Renal cortex interstitium (tissue), 11 donors: ENCODE measurements at regions not wholly inside any gene's neighbourhood (a gene's known extent, or its start where the extent isn't known, plus 50 kb on each side); places are given as distances from the start of the nearest gene placed in this dataset.
"Not testable (repeated sequence)": the region's sequence is repeated elsewhere in the genome, so short reads cannot be mapped to it uniquely, and the experiment has no call there.

Experiments used
- DNase-seq, 11 donors: peaks; one replicate each; pipeline ENCODE4 v3.0.0-alpha.2; 2013; ENCODE audit warnings: low read depth in 9 of 11, low spot score in 4 of 11; ENCODE audit errors: extremely low read depth in 1 of 11

DNA sequence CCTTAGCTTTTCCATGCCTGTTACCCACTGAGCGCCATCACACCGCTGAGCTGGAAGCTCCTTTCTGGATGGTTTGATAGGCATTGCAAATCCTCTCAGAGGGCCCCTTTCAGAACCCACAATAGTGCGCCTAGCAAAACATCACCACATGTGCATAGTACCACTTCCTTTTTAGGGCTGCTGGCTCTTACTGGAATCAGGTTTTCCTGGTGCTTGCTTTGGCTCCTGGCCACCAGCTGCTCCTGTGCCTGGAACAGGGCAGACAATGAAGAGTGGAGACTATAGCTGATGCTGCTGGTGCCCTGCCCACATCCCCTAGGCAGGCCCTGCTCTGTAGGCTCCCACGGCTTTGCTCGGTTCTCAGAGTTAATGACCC, 163.6 kb upstream of the SEMA6A start:
- no peak for DNase-seq

DNA sequence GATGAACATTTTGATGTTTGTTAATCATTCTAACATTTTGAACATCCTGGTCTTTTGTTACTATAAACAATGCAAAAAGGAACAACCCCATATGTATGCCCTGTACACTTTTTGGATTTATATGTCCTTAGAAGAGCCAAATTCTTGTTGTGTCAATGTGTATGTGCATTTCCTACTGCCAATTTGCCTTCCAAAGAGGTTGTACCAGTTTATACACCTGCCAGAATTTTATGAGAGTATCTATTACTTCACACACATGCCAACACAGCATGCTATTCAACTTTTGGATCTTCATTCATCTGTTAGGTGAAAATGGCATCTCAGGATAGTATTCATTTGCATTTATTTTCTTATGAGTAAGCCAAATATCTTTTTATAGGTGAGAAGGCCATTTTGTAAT, 162.0 kb upstream of the SEMA6A start:
- no peak for DNase-seq

DNA sequence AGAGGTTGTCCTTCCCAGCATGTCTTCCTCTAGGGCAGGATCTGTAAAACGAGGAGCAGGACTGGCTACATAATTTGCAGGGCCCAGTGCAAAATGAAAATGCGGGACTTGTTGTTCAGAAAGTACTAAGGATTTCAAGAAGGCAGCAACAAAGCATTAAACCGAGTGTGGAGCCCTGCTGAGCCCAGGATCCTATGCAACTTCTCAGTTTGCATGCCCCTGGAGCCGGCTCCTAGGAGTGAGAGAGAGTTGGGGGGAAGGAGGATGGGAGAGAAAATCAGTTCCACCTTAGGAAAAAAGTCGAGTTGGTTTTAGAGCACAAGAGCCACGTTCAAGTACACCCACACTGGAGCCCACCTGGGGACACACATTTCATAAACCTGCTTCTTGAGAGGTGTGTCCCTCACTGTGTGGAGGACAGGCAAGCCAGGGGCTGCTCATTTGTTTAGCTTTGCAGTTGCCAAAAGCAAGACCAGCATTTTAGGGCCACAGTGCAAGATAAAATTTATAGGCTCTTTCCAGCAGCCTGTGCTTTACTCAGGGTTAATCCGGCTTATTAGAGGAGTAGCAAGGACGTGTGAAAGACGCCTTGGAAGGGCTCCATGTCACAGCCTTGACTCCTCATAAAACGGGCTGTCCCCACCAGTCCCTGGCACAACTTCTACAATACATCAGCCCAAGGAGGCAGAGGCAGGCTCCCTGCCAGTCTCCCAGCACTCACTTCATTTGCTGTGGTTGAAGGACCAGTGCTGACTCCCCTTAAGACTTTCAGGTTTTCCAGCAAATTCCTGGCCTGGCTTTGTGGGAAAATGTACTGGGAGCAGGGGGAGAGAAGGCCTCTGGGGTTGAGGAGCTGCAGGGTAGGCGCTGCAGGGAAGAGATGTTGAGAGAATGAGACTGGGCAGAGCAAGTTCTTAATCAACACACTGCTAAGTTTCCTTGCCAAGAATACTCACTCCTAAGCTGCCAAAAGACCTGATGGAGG, 159.7 kb upstream of the SEMA6A start:
- DNase-seq, result no peak

DNA sequence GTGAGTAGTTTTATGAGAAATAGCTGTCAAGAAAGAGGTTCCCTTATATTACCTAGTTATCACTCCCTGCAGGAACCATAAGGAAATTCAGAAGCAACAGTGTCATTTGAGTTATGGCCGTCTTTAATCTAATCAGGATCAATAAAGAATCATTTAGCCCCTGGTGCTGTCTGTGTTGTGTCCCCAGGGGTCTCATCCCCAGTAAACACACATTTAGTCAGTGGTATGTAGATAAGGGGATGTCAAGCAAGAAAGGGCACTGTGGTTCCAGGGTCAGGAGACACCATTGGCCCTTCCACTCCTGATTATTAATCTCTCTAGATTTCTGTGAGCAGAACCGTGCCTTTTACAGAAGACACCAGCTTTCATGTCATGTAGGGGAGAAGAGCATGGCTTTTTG, 158.0 kb upstream of the SEMA6A start:
- DNase-seq, result no peak

DNA sequence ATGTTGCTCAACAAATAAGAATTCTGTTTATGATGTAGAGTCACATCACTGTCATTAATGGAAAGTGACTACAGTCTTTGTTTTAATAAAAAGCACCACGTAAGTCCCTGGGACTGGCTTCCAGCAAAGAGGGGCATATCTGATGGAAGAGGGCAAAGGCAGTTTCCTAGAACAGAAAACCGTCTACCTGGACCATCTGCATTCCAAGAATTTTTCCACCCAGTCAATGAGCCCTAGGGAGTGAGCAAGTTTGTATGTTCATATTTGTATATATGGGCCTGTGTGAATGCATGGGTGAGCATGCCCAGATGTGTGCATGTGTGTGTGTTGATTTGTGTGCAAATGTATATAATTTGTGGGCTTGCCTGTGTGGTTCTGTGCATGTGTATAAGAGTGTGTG, 156.8 kb upstream of the SEMA6A start:
- DNase-seq, result no peak

DNA sequence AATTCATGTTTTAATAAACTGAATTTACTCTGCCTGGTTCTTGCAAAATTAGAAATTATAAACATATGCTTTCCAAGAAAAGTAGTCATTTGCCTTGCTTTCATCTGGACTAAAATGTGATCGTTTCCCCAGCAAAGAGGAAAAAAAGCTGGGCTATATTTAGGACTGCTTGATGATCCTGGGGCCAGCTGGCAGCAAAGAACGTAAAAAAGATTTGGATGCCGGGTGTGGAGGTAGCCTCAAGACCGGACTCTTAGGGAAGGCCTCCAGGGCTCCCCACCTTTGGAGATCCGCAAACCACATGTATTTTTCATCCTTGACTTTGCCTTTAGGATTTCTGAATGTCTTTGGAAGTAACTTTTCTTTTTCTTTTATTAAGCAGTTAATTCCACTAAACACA, 156.1 kb upstream of the SEMA6A start:
- no peak for DNase-seq

DNA sequence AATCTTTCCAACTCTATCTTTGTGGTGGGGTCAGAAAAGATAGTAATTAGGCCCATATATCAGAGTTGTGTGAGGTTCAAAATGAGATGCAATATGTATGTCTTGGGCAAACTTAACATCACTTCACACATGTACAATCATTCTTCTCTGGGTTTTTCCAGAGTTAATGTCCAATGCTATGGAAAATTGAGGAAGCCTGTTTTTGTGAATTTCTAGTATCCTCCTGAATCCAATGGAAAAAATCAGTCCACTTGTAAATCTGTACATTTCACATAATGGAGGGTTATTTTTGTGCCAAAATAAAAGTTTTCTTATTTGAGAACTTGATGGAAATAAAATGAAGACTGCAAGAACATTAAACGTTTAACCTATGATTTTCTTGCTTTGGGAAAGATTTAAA, 155.6 kb upstream of the SEMA6A start:
- DNase-seq, result no peak

DNA sequence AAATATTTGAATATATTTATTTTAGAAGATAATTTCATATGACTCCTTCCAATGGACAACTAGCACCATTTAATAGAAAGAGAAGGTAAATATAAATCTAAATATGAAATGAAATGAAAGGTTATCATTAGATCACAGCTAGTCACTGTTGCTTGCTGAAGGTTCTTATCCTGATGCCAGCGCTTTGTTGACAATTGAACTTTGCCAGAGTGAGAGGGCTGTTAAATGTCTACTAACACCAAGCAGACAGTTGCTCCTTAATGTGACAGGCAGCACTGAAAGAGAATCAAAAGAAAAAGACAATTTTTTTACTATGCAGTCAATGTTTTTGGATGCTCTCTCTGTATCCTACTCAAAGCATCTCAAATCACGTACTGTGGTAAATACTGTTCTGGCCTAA, 152.6 kb upstream of the SEMA6A start:
- DNase-seq, result no peak

DNA sequence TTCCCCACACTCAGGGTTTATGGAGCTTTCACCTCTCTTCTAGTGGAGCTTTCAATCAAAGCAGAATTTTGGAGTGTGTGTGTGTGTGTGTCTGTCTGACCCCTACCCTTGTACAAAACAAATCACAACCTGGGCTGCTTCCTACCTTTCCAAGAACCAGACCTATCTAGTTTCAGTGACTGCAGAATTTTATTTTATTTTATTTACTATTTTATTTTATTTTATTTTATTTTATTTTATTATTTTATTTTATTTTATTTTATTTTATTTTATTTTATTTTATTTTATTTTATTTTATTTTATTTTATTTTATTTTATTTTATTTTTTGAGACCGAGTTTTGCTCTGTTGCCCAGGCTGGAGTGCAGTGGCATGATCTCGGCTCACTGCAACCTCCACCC, 151.6 kb upstream of the SEMA6A start:
- DNase-seq, result not testable (repeated sequence)

DNA sequence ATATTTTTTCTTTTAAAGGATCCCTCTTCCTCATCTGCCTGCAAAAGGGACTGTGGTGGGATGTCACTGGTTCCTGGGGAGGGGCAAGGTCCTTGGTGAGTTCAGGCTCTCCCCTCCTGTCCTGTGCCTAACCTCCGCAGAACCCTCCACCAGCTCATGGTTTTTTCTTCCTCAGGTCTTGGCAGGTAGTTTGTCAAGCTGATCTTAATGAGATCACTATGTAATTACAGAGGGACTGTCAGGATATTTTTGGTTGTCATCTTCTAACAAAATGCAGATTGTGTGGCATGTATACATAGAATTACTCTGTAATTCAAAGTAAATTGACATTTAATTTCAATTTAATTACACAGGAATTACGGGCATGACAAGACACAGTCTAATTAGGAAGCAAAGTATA, 150.3 kb upstream of the SEMA6A start:
- DNase-seq, result no peak

DNA sequence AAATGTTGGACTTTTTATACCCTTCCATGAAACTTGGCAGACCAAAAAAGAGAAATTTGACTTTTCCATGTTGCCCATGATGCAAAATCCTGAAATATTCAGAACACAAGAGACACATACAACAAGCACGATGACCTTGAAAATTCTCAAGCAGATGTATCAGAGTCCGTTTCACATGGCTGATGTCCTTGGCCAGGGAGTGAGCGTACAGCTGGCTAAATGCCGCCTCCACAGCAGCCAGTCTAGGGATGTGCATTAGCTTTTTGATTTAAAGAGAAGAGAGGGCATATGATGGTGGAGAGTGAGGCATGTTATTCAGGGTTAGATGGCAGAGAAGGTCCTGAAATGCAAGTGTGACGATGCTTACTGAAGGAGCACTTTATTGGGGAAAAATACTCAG, 148.0 kb upstream of the SEMA6A start:
- no peak for DNase-seq

DNA sequence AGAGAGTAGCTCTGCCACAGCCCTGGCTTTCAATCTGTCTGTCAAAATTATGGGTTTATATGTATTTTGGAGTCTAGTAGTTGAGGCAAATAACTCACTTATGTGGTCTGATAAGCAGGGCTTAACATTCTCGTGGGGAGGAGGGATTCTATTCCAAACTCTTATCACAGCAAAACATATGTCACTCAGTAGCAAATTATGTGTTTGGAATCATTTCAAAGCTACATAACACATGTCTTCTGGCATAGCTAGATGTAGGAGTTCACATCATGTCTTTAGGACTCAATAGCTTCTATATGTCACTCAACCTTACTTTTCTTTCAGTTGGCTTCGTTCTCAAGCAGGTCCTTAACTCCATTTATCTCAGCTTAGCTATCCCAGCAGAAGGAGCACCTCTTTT, 144.5 kb upstream of the SEMA6A start:
- DNase-seq, result no peak

DNA sequence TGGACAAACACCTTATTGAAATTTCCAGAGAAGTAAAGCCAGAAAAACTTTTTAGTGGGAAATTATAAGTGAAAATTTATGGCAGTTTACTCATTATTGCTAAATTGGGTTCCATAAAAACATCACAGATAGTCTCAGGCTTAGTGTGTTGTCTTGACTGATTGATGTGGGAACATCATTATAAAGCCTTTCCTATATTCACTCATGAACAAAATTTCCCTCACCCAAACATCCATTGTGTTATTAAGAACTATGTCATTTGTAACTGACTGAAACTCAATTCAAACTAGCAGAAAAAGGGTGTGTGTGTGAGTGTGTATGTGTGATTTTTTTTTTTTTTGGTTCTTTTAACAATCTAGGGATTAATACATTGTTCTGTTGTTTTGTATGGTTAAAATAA, 143.7 kb upstream of the SEMA6A start:
- no peak for DNase-seq

DNA sequence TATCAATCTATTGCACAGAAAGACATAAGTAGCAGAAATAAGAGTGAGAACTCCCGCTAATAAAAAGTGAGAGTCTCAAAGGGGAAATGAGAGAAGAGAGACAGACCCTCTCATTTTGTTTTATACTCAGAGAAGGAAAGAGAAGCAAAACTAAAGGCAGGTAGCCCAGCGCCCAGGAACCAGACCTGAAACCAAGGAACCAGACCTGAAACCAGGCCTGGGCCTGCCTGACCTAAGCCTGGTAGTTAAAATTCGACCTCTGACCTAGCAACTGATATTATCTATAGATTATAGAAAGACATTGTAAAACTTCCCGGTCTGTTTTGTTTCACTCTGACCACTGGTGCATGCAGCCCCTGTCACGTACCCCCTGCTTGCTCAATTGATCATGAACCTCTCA, 134.5 kb upstream of the SEMA6A start:
- no peak for DNase-seq

DNA sequence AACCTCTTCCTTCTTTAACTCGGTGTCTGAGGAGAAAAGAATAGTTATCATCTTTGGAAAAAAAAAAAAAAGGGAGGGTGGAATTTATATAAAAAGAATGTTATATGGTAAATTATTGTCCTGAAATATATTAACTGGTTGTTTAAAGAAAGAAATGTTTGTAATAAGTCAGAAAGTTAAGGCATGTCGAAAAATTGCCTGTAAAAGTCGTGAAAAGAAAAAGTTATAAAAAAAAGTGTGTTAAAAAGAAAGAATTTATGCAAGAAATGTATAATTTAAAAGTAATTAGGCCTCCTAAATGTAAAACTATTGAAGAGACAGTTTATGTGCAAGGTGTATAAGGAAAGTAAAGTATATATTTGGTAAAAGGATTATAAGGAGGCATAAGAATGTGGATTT, 130.5 kb upstream of the SEMA6A start:
- DNase-seq, result not testable (repeated sequence)

DNA sequence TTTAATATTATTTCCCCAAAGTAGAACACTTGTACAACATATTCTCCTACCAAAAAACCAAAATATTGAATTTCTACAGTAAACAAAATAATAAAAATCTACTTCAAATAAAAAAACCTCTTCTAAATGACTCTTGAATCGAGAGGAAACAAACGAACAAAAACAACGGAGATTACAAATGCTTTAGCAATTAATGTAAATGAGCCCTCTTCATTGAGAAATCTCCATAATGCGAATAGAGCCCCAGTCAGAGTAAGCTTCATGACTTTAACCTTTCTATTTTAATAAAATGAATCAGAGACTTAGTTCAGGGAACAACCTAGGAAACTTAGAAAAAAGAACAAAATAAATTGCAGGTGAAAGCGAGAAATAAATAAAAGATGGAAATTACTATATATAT, 129.3 kb upstream of the SEMA6A start:
- DNase-seq, result no peak

DNA sequence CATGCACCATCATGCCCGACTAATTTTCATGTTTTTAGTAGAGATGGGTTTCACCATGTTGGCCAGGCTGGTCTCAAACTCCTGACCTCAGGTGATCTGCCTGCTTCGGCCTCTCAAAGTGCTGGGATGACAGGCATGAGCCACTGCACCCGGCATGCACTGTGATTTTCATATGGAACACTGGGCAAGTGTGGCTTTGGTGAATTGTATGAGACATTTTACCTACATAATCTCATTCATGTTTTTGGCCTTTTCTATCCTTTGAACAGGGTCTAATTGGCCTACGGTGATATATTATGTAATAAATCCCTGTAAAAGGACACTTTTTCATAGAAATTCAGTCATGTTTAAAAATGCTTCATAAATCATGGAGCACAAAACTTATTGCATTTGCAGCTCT, 128.7 kb upstream of the SEMA6A start:
- no peak for DNase-seq

DNA sequence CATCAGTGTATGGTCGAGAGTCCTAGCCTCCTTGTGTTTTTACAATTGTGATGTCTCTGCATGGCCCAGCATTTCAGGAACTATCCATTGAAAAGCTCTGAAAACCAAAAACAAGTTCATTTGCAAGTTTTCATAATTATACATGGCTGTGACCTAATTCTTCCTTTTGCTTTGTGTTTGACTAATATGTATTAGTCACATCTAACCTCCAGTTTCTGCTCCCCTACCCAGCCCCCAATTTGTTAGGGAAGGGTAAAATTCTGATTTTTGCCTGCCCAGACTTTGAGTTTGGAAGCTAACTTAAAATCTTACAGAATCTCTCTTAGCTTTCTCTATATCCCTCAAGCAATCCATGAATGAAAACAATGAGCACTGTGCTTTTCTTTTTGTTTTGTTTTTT, 128.2 kb upstream of the SEMA6A start:
- no peak for DNase-seq

DNA sequence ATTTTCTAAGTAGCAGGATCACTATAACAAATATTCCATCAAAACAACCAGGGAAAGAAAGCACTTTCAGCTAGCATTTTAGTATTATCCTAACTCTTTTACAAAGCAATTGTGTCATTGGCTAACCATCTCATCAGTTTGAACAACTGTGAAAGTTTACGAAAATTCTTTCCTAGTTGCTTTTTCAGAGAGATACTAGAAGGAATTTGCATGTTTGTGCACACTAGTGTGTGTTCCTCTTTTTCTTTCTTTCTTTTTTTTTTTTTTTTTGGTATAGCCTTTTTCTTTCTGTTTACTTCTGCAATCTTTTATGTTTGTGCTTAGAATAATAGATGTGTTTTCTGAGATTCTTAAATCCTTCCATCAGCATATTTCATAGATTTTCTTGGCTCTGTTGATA, 124.7 kb upstream of the SEMA6A start:
- no peak for DNase-seq

DNA sequence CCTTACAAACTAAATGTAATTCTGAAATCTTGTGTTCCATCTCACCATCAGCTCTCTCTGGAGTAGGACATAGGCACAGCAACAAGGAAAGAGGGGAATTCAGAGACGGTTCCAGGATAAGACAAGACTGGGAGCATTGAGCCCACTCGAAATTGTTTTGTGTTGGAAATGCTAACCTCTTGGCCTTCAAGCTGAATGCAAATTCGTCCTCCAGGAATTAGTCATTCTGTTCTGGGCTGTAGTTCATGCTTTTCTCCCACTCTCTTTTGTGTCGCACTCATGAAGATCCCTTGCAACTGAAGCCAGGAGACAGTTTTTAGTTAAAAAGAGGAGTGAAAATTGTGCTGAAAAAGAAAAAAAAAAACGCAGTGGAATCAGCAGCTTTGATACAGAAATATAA, 121.7 kb upstream of the SEMA6A start:
- no peak for DNase-seq

DNA sequence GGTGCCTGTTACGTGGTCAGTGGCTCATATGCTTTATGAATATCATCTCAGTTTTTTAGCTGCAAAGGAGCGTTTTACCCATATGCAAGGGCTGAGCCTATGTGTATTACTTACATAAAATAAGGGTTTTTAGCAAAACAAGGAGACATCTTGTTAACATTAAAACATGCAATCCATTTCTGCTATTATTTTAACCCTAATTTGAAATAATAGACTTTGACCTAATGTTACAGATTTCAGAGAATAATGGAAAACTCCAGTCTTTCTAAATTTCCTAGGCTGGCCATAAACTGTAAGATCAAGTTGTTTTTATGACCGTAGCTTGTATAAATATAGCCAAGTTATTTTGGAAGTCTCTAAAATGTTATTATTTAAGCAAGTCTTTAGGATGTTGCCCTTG, 121.1 kb upstream of the SEMA6A start:
- DNase-seq, result peak in 6 of 11 donors; percentile 9 to 22 (median 13)
